T-helper 1 cell treated with Interleukin-12 subunit alpha and Interleukin-12 subunit beta and Interleukin-4 antibody, amounts not matched to agents 30 μg/mL and 1 μg/mL, for 36 hours (primary cell): ENCODE measurements at regions not wholly inside any gene's neighbourhood (a gene's known extent, or its start where the extent isn't known, plus 50 kb on each side); places are given as distances from the start of the nearest gene placed in this dataset.
"Not testable (repeated sequence)": the region's sequence is repeated elsewhere in the genome, so short reads cannot be mapped to it uniquely, and the experiment has no call there.

Experiments used
- H3K27ac Mint-ChIP-seq: one replicate; pipeline ENCODE4 v1.8.0; 2021; ENCODE audit warnings: mild to moderate bottlenecking, mixed read lengths
- H3K27me3 Mint-ChIP-seq: one replicate; pipeline ENCODE4 v1.8.0; 2021; ENCODE audit warnings: low read depth, mixed read lengths
- H3K36me3 Mint-ChIP-seq: one replicate; pipeline ENCODE4 v1.8.0; 2021; ENCODE audit warnings: low read depth, mixed read lengths
- H3K4me1 Mint-ChIP-seq: one replicate; pipeline ENCODE4 v1.8.0; 2021; ENCODE audit warnings: low read depth, mixed read lengths
- H3K4me3 Mint-ChIP-seq: one replicate; pipeline ENCODE4 v1.8.0; 2021; ENCODE audit warnings: mild to moderate bottlenecking, moderate library complexity, mixed read lengths
- H3K9me3 Mint-ChIP-seq: one replicate; pipeline ENCODE4 v1.8.0; 2021; ENCODE audit warnings: mixed read lengths

DNA sequence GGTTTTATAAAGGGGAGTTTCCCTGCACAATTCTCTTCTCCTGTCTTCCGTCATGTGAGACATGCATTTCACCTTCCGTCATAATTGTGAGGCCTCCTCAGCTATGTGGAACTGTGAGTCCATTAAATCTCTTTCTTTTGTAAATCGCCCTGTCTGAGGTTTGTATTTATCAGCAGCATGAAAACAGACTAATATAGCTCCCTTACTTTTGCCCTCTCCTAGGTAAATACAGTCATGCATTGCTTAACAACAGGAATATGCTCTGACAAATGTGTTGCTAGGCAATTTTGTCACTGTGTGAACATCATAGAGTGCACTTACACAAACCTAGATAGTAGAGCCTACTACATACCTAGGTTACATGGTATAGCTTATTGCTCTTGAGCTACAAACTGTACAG is 616.8 kb downstream of the RWDD3 start:
- Mint-ChIP-seq H3K27ac (no peak overlapping the region), H3K9me3 (peaks cover 6% of the 10 kb centered on the region), H3K4me1 (no peaks in the 10 kb centered on the region), H3K4me3 (no peak overlapping the region), H3K27me3 (no peaks in the 10 kb centered on the region), H3K36me3 (no peaks in the 10 kb centered on the region)

DNA sequence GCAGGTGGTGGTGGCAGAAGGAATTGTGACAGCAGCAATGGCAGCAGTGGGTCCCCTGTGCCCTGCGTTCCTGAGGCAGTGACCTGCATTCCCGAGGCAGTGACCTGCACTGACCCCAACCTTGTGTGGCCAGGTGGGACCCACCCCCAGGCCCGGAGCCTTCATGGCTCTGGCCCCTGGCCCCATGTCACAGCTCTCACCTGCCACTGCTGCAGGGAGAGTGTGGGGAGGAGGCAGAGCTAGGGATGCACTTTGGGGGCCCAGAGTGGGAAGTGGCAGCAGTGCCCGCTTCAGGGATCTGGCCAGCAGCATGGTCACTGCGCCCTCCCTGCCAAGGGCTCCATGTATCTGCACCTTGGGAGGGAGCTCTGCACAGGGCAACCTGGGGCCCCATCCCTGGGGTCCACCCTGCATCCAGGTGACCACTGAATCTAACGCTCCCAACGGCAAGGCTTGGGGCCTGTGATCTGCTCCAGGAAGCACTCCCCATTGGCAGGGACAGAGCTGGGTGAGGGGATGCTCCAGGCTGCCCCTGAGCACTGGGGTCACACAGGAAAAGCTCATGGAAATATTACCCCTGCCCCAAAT is 618.6 kb downstream of the RWDD3 start:
- Mint-ChIP-seq H3K36me3 (no peaks in the 10 kb centered on the region), H3K4me1 (no peaks in the 10 kb centered on the region), H3K9me3 (peaks cover 3% of the 10 kb centered on the region), H3K27me3 (no peaks in the 10 kb centered on the region), H3K27ac (no peak overlapping the region), H3K4me3 (no peak overlapping the region)

GRCh38 chr1:95854457-95854856 is 620.4 kb downstream of the RWDD3 start:
- H3K36me3 Mint-ChIP-seq = no peaks in the 10 kb centered on the region
- no peak overlapping the region for H3K4me3 Mint-ChIP-seq
- no peaks in the 10 kb centered on the region for H3K27me3 Mint-ChIP-seq
- no peak overlapping the region for H3K27ac Mint-ChIP-seq
- H3K4me1 Mint-ChIP-seq = no peaks in the 10 kb centered on the region
- H3K9me3 Mint-ChIP-seq = no peaks in the 10 kb centered on the region

DNA sequence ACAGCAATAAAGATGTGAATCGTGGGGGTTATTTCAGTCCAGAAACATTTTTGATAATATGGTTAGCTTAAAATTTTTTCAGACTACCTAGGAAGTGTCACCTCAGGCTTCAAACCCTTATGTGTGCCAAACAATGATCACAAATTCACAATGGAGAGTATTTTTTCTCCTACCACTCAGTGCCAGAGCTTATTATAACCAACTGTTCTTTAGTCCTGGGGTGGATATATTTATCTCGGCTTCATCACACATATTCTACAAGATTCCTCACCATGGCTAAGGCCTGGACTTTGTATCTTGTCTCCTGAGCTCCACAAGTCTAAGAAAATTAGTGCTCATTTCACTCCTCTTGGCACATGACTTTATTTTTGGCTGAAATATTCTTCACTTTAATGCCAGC is 629.1 kb downstream of the RWDD3 start:
- H3K27ac Mint-ChIP-seq = no peak overlapping the region
- H3K4me3 Mint-ChIP-seq = no peak overlapping the region
- H3K36me3 Mint-ChIP-seq = no peaks in the 10 kb centered on the region
- no peaks in the 10 kb centered on the region for H3K9me3 Mint-ChIP-seq
- no peaks in the 10 kb centered on the region for H3K27me3 Mint-ChIP-seq
- no peaks in the 10 kb centered on the region for H3K4me1 Mint-ChIP-seq

GRCh38 chr1:95865769-95866168 is 631.8 kb downstream of the RWDD3 start:
- peaks cover 5% of the 10 kb centered on the region for H3K9me3 Mint-ChIP-seq
- no peaks in the 10 kb centered on the region for H3K4me1 Mint-ChIP-seq
- H3K36me3 Mint-ChIP-seq = no peaks in the 10 kb centered on the region
- H3K27me3 Mint-ChIP-seq = no peaks in the 10 kb centered on the region
- no peak overlapping the region for H3K27ac Mint-ChIP-seq
- no peak overlapping the region for H3K4me3 Mint-ChIP-seq

- no peak overlapping the region for H3K4me3 Mint-ChIP-seq
- no peaks in the 10 kb centered on the region for H3K9me3 Mint-ChIP-seq
- H3K36me3 Mint-ChIP-seq = no peaks in the 10 kb centered on the region
- H3K27me3 Mint-ChIP-seq = no peaks in the 10 kb centered on the region
- no peaks in the 10 kb centered on the region for H3K4me1 Mint-ChIP-seq
- H3K27ac Mint-ChIP-seq = no peak overlapping the region
Observed at GRCh38 chr1:95876276-95876675, 642.3 kb downstream of the RWDD3 start.

DNA sequence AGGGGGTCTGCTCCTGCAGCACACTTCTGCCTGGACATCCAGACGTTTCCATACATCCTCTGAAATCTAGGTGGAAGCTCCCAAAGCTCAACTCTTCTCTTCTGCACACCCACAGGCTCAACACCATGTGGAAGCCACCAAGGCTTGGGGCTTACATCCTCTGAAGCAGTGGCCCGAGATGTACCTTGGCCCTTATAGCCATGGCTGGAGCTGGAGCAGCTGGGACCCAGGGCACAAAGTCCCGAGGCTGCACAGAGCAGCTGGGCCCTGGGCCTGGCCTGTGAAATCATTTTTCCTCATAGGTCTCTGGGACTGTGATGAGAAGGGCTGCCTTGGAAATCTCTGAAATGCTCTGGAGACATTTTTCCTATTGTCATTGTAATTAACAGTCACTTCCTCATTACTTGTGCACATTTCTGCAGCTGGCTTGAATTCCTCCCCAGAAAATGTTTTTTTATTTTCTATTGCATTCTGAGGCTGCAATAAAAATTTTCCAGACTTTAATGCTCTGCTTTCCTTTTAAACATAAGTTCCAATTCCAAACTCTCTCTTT is 645.6 kb downstream of the RWDD3 start:
- Mint-ChIP-seq H3K9me3 (no peaks in the 10 kb centered on the region), H3K27ac (no peak overlapping the region), H3K4me1 (no peaks in the 10 kb centered on the region), H3K36me3 (no peaks in the 10 kb centered on the region), H3K4me3 (no peak overlapping the region), H3K27me3 (no peaks in the 10 kb centered on the region)

GRCh38 chr1:95888941-95889390 is 655.0 kb downstream of the RWDD3 start:
- no peak overlapping the region for H3K27ac Mint-ChIP-seq
- H3K4me1 Mint-ChIP-seq = no peaks in the 10 kb centered on the region
- no peak overlapping the region for H3K4me3 Mint-ChIP-seq
- no peaks in the 10 kb centered on the region for H3K36me3 Mint-ChIP-seq
- no peaks in the 10 kb centered on the region for H3K27me3 Mint-ChIP-seq
- H3K9me3 Mint-ChIP-seq = no peaks in the 10 kb centered on the region

DNA sequence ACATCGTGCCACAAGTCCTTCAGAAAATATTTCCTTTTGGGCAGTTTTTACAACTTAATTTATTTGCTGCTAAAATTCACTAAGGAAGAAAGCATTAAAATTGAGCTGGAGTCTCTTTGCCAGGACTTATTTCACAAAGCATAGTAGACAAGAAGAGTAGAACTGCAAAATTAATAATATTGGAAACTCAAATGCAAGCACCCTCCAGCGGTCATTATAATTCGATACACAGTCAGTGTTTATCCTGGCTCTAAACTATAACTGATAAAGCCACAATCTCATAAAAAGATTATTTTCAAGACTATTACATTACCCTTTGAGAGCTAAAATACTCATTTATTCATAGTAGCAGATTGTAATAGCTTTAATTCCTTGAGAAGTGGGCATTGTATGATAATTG is 655.4 kb downstream of the RWDD3 start:
- no peaks in the 10 kb centered on the region for H3K27me3 Mint-ChIP-seq
- H3K9me3 Mint-ChIP-seq = no peaks in the 10 kb centered on the region
- no peaks in the 10 kb centered on the region for H3K36me3 Mint-ChIP-seq
- H3K4me3 Mint-ChIP-seq = no peak overlapping the region
- no peak overlapping the region for H3K27ac Mint-ChIP-seq
- H3K4me1 Mint-ChIP-seq = no peaks in the 10 kb centered on the region

- no peaks in the 10 kb centered on the region for H3K36me3 Mint-ChIP-seq
- H3K27ac Mint-ChIP-seq = no peak overlapping the region
- no peak overlapping the region for H3K4me3 Mint-ChIP-seq
- peaks cover 6% of the 10 kb centered on the region for H3K9me3 Mint-ChIP-seq
- H3K27me3 Mint-ChIP-seq = no peaks in the 10 kb centered on the region
- H3K4me1 Mint-ChIP-seq = no peaks in the 10 kb centered on the region
Observed at GRCh38 chr1:95893921-95894320, 659.9 kb downstream of the RWDD3 start.

DNA sequence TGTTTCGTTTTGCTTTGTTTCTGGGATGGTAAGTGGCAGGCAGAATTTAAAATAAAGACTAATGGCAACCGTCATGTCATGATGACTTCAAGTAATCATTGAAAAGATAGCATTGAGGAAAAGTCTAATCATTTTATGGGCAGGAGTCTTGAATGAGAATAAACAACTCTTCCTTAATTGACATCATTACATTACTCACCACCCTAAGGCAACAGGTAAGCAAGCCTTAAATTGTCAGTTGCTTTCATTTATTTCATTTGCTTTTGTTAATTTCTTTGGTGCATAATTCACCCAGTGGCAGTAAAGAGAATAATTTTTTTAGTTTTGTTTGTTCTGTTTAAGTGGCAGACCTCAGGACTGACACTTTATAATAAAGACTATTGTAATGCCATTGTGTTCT is 669.0 kb downstream of the RWDD3 start:
- Mint-ChIP-seq H3K4me1 (no peaks in the 10 kb centered on the region), H3K9me3 (peaks cover 4% of the 10 kb centered on the region), H3K27ac (no peak overlapping the region), H3K36me3 (no peaks in the 10 kb centered on the region), H3K27me3 (no peaks in the 10 kb centered on the region), H3K4me3 (no peak overlapping the region)

- Mint-ChIP-seq H3K9me3 (no peaks in the 10 kb centered on the region), H3K36me3 (no peaks in the 10 kb centered on the region), H3K4me1 (no peaks in the 10 kb centered on the region), H3K27ac (no peak overlapping the region), H3K27me3 (no peaks in the 10 kb centered on the region), H3K4me3 (no peak overlapping the region)
Observed at GRCh38 chr1:95905818-95906395, 671.9 kb downstream of the RWDD3 start.

DNA sequence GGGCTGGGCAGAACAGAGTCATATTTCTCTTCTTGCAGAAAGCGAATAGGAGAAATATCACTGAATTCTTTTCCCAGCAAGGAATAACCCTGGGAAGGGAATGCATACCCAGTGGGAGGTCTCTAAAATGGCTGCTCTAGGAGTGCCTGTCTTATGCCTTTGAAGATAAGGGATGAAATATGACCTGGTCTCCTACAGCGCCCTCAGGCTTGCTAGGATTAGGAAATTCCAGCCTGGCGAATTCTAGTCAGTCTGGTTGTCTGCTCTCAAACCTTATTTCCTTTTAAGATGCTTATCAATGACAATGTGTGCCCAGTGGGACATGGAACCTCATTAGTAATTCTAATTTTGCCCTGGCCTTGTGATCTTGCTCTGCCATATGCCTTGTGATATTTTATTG is 677.7 kb downstream of the RWDD3 start:
- H3K27ac Mint-ChIP-seq, H3K36me3 Mint-ChIP-seq, H3K4me1 Mint-ChIP-seq, H3K27me3 Mint-ChIP-seq, H3K4me3 Mint-ChIP-seq: not testable (repeated sequence)
- peaks cover 17% of the 10 kb centered on the region for H3K9me3 Mint-ChIP-seq

DNA sequence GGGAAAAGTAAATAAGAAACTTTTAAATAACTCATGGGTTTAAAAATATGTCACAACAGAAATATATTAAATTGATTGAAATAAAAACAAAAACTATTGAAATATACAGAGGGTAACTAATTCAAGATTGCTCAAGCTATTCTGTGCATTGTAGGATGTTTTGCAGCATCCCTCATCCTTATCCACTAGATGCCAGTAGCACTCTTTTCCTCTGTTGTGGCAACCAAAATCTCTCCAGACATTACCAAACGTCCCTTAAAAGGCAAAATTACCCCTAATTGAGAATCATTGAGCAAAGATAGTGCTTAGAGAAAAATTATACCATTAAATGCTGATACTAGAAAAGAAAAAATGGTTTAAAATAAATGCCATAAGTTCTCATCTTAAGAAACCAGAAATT is 682.6 kb downstream of the RWDD3 start:
- Mint-ChIP-seq H3K27ac (no peak overlapping the region), H3K36me3 (no peaks in the 10 kb centered on the region), H3K4me1 (no peaks in the 10 kb centered on the region), H3K9me3 (peaks cover 11% of the 10 kb centered on the region), H3K27me3 (no peaks in the 10 kb centered on the region), H3K4me3 (no peak overlapping the region)

GRCh38 chr1:95924684-95925083 is 690.7 kb downstream of the RWDD3 start:
- Mint-ChIP-seq H3K9me3 (peaks cover under 1% of the 10 kb centered on the region), H3K4me1 (no peaks in the 10 kb centered on the region), H3K27me3 (no peaks in the 10 kb centered on the region), H3K36me3 (no peaks in the 10 kb centered on the region), H3K4me3 (no peak overlapping the region), H3K27ac (no peak overlapping the region)
